ENCODE measurements at regions not wholly inside any gene's neighbourhood (a gene's known extent, or its start where the extent isn't known, plus 50 kb on each side); places are given as distances from the start of the nearest gene placed in this dataset.

DNA sequence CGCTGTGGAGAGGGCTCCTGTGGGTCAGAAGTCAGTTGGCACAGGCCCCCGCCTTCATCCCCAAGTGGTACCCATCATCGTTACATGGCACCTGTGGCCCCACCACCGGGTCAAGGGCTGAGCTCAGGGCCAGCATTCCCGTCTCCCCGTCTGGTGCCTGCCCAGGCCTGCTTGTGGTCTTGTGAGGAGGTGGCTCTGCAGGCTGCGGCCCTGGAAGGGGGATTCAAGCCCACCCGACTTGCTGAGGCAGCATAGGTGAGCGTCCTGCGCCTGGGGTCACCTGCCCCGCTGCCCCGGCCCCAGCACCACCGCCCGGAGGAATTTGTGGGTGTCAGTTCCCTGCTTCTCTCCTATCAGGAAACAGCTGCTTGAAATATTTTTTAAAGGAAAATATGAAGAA is 53.0 kb upstream of the EN2 start:
- SMC1A ChIA-PET (ENCODE audit: uncharacterized antibody, unreplicated experiment), result no interaction called here
- no peaks in the 10 kb centered on the region for H3K36me3 ChIP-seq (ENCODE audit: control insufficient read depth in 2 of 2, insufficient read depth in 2 of 2, low read length in 1 of 2)
- TF ChIP-seq NFXL1 (IDR thresholded peaks at IDR 0.05; ENCODE audit: borderline replicate concordance), result no peak
- TF ChIP-seq MYC (IDR thresholded peaks at IDR 0.05; ENCODE audit: insufficient read depth, insufficient read length, insufficient replicate concordance, low read length, severe bottlenecking), result no peak
- TF ChIP-seq, protein P1, sequence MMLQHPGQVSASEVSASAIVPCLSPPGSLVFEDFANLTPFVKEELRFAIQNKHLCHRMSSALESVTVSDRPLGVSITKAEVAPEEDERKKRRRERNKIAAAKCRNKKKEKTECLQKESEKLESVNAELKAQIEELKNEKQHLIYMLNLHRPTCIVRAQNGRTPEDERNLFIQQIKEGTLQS (IDR thresholded peaks at IDR 0.05; ENCODE audit: borderline replicate concordance, extremely low read depth, low read depth, low read length), result no peak
- TF ChIP-seq ZSCAN29 (IDR thresholded peaks at IDR 0.05), result no peak
- TF ChIP-seq TARDBP (IDR thresholded peaks at IDR 0.05; ENCODE audit: borderline replicate concordance), result no peak
- no peak for TF ChIP-seq NFYB (IDR thresholded peaks at IDR 0.05; ENCODE audit: insufficient read depth, low read depth, low read length)
- TF ChIP-seq, protein P2, sequence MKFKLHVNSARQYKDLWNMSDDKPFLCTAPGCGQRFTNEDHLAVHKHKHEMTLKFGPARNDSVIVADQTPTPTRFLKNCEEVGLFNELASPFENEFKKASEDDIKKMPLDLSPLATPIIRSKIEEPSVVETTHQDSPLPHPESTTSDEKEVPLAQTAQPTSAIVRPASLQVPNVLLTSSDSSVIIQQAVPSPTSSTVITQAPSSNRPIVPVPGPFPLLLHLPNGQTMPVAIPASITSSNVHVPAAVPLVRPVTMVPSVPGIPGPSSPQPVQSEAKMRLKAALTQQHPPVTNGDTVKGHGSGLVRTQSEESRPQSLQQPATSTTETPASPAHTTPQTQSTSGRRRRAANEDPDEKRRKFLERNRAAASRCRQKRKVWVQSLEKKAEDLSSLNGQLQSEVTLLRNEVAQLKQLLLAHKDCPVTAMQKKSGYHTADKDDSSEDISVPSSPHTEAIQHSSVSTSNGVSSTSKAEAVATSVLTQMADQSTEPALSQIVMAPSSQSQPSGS (IDR thresholded peaks at IDR 0.05; ENCODE audit: low read length), result no peak
- TF ChIP-seq PML (IDR thresholded peaks at IDR 0.05; ENCODE audit: low read length), result no peak
- TF ChIP-seq TCF12 (IDR thresholded peaks at IDR 0.05; ENCODE audit: low read depth, low read length), result no peak
- TF ChIP-seq IRF4 (IDR thresholded peaks at IDR 0.05; ENCODE audit: low read depth, low read length), result no peak
- TF ChIP-seq, protein P3, sequence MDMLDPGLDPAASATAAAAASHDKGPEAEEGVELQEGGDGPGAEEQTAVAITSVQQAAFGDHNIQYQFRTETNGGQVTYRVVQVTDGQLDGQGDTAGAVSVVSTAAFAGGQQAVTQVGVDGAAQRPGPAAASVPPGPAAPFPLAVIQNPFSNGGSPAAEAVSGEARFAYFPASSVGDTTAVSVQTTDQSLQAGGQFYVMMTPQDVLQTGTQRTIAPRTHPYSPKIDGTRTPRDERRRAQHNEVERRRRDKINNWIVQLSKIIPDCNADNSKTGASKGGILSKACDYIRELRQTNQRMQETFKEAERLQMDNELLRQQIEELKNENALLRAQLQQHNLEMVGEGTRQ (IDR thresholded peaks at IDR 0.05; ENCODE audit: borderline replicate concordance, low read depth, low read length), result no peak
- TF ChIP-seq, protein P4, sequence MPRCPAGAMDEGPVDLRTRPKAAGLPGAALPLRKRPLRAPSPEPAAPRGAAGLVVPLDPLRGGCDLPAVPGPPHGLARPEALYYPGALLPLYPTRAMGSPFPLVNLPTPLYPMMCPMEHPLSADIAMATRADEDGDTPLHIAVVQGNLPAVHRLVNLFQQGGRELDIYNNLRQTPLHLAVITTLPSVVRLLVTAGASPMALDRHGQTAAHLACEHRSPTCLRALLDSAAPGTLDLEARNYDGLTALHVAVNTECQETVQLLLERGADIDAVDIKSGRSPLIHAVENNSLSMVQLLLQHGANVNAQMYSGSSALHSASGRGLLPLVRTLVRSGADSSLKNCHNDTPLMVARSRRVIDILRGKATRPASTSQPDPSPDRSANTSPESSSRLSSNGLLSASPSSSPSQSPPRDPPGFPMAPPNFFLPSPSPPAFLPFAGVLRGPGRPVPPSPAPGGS (IDR thresholded peaks at IDR 0.05; ENCODE audit: borderline replicate concordance, insufficient read depth, low read depth, low read length, poor library complexity, severe bottlenecking), result no peak
- H3K4me1 ChIP-seq (ENCODE audit: control insufficient read depth, insufficient read depth, low read length), result no peaks in the 10 kb centered on the region
- in situ Hi-C loops (cut with MboI), result no loop called here
- no peak overlapping the region for H2AFZ ChIP-seq (ENCODE audit: control insufficient read depth, low read depth, low read length)
- no peak overlapping the region for H3K4me2 ChIP-seq (ENCODE audit: control insufficient read depth, insufficient read depth)
- POLR2A ChIA-PET, result no interaction called here
- WGBS (ENCODE audit: insufficient coverage, insufficient replicate concordance, low lambda C conversion rate, missing lambda C conversion rate), result 24% methylated on average over 14 of the region's 14 CpGs
- ATAC-seq, result no peak
- no peak overlapping the region for H3K27ac ChIP-seq (ENCODE audit: control insufficient read depth, insufficient read depth)
- no peak overlapping the region for H3K9ac ChIP-seq (ENCODE audit: control insufficient read depth, insufficient read depth, low read length)
- DNase-seq (ENCODE audit: low read depth, low spot score), result no peak
- no peak overlapping the region for H3K4me3 ChIP-seq
- CTCF ChIA-PET, result no interaction called here
- H3K9me3 ChIP-seq (replicated peaks; ENCODE audit: control insufficient read depth, insufficient read depth, low read length), result no peaks in the 10 kb centered on the region
- no peaks in the 10 kb centered on the region for H3K79me2 ChIP-seq (ENCODE audit: control insufficient read depth, insufficient read depth, low read length)
- no TSS peak for BruUV-seq (replicated peaks)
- H3K27me3 ChIP-seq (replicated peaks in 1 of 2; ENCODE audit: control insufficient read depth in 2 of 2, insufficient read depth in 2 of 2, low read length in 1 of 2), result no peaks in the 10 kb centered on the region; a peak in 3 of 4 replicates
- no peak for FAIRE-seq
- H4K20me1 ChIP-seq (ENCODE audit: control insufficient read depth, insufficient read depth), result no peaks in the 10 kb centered on the region
- RAD21 ChIA-PET (ENCODE audit: unreplicated experiment), result no interaction called here
- intact Hi-C loops (cut with micrococcal nuclease; ENCODE audit: unreplicated experiment), result no loop called here
